Liver (tissue), 3 donors: ENCODE measurements at regions not wholly inside any gene's neighbourhood (a gene's known extent, or its start where the extent isn't known, plus 50 kb on each side); places are given as distances from the start of the nearest gene placed in this dataset.
"Not testable (repeated sequence)": the region's sequence is repeated elsewhere in the genome, so short reads cannot be mapped to it uniquely, and the experiment has no call there.

Source experiments
- EGR1 ChIP-seq, 2 donors: IDR thresholded peaks; 2 replicates each; pipeline ENCODE4 v1.6.1; 2016 to 2018; ENCODE audit warnings: antibody characterized with exemption in 2 of 2, low read depth in 2 of 2
- GABPA ChIP-seq, 2 donors: IDR thresholded peaks in 1 of 2; conservative IDR thresholded peaks in 1 of 2; 2 replicates each; pipeline ENCODE4 v1.6.1; 2016; ENCODE audit warnings: antibody characterized with exemption in 2 of 2, mild to moderate bottlenecking in 1 of 2, moderate library complexity in 1 of 2
- JUND ChIP-seq, 2 donors: IDR thresholded peaks; 2 replicates each; pipeline ENCODE4 v1.6.1; 2016; ENCODE audit warnings: antibody characterized with exemption in 2 of 2
- NR2F2 ChIP-seq: IDR thresholded peaks from 2 replicates; pipeline ENCODE4 v1.6.1; 2016; ENCODE audit warnings: antibody characterized with exemption
- RAD21 ChIP-seq, 2 donors: IDR thresholded peaks; 2 replicates each; pipeline ENCODE4 v1.6.1; 2016; ENCODE audit warnings: antibody characterized with exemption in 2 of 2, mild to moderate bottlenecking in 2 of 2
- TAF1 ChIP-seq: conservative IDR thresholded peaks from 2 replicates; pipeline ENCODE4 v1.6.1; 2016; ENCODE audit warnings: antibody characterized with exemption, mild to moderate bottlenecking
- YY1 ChIP-seq: IDR thresholded peaks from 2 replicates; pipeline ENCODE4 v1.6.1; 2016; ENCODE audit warnings: antibody characterized with exemption, mild to moderate bottlenecking
- TF ChIP-seq, protein P1 (sequence below): fragments of 150-350 bp; IDR thresholded peaks from 2 replicates; pipeline ENCODE4 v1.5.1; 2017; ENCODE audit warnings: improper control_type of control experiment, low read depth, low read length; ENCODE audit not compliant: missing input control
- TF ChIP-seq, protein P2 (sequence below): IDR thresholded peaks from 2 replicates; pipeline ENCODE4 v1.6.1; 2016; ENCODE audit warnings: antibody characterized with exemption
- donor health status: healthy.
- donor health status: healthy.

DNA sequence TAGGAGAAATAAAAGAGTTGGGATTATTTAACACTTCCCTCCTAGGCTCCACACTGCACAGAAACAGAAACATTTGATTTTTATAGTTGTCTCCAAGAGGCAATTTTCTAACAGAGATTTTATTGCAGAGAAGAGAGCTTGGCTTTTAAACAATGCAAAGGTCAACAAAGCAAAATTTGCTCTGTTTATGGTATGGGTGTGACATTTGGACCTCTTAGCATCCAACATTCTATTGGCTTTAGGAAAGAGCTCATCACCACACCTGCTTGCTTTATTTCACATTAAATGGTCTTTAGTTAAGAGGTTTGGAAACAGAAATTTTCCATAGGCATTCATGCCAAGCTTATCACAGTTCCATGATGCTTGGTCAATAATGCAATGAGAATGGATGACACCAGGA lies 1520.7 kb downstream of the KHDRBS2 start:
- not testable (repeated sequence) for TF ChIP-seq JUND (IDR thresholded peaks at IDR 0.05); GABPA (IDR thresholded peaks at IDR 0.05 in 1 of 2, conservative IDR thresholded peaks at IDR 0.05 in 1 of 2); EGR1 (IDR thresholded peaks at IDR 0.05; ENCODE audit: low read depth in 2 of 2); YY1; TAF1; NR2F2; RAD21 (IDR thresholded peaks at IDR 0.05)
- TF ChIP-seq, protein P1, sequence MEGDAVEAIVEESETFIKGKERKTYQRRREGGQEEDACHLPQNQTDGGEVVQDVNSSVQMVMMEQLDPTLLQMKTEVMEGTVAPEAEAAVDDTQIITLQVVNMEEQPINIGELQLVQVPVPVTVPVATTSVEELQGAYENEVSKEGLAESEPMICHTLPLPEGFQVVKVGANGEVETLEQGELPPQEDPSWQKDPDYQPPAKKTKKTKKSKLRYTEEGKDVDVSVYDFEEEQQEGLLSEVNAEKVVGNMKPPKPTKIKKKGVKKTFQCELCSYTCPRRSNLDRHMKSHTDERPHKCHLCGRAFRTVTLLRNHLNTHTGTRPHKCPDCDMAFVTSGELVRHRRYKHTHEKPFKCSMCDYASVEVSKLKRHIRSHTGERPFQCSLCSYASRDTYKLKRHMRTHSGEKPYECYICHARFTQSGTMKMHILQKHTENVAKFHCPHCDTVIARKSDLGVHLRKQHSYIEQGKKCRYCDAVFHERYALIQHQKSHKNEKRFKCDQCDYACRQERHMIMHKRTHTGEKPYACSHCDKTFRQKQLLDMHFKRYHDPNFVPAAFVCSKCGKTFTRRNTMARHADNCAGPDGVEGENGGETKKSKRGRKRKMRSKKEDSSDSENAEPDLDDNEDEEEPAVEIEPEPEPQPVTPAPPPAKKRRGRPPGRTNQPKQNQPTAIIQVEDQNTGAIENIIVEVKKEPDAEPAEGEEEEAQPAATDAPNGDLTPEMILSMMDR: not testable (repeated sequence)
- TF ChIP-seq, protein P2, sequence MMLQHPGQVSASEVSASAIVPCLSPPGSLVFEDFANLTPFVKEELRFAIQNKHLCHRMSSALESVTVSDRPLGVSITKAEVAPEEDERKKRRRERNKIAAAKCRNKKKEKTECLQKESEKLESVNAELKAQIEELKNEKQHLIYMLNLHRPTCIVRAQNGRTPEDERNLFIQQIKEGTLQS: not testable (repeated sequence)
